HG02884 (cell line): ENCODE measurements at regions not wholly inside any gene's neighbourhood (a gene's known extent, or its start where the extent isn't known, plus 50 kb on each side); places are given as distances from the start of the nearest gene placed in this dataset.
A peak's percentile ranks its signal among the peaks of the same experiment; 100 is the strongest.

Experiments
- ATAC-seq: cut with Tn5 transposase; IDR thresholded peaks from one replicate; pipeline ENCODE4 v1.9.1; 2021; ENCODE audit warnings: mild to moderate bottlenecking, moderate library complexity; ENCODE audit not compliant: unreplicated experiment

GRCh38 chr6:28585335-28585734 lies 59.7 kb downstream of the GPX5 start:
- no peak for ATAC-seq

GRCh38 chr6:28586324-28586723 lies 60.6 kb downstream of the GPX5 start:
- ATAC-seq, result no peak

- ATAC-seq, result peak; percentile 76
These were observed 61.5 kb downstream of the GPX5 start for GRCh38 chr6:28586962-28587745.

DNA sequence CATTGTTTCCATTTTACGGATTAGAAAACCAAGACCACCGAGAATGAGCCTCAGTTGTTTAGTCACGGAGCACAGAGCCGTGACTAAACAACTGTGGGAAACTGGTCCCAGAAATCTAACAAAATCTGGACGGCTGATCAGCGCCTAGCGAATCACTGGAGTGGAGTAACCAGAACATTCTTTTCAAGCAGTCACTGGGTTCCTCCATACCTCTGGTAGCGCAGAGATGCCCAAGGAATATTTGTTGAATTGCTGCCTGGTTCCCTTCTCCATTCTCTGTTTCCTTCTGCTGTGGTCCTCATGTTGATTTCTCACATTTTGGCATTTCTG lies 62.0 kb downstream of the GPX5 start:
- no peak for ATAC-seq

DNA sequence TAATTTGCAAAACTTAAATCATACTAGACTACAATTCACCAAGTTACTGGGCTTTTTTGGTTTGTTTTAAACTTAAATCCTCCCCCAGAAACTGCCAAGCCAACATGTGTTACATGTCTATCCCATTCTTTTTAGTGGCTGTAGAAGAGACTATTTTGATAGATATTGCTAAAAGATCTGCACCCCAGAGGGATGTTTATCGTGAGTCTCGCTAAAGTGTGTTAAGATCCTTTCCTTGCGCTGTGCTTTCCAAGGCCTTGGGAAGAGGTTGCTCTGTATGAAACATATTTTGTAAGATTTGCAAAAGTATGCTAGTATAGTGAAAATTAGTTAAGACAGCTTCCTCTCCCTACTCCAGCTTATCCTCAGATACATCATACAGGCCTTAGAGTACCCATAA lies 63.0 kb downstream of the GPX5 start:
- ATAC-seq, result no peak

GRCh38 chr6:28589234-28589956 lies 63.7 kb downstream of the GPX5 start:
- ATAC-seq, result peak; percentile 40

- no peak for ATAC-seq
These were observed 64.3 kb downstream of the GPX5 start for GRCh38 chr6:28589957-28590349.

DNA sequence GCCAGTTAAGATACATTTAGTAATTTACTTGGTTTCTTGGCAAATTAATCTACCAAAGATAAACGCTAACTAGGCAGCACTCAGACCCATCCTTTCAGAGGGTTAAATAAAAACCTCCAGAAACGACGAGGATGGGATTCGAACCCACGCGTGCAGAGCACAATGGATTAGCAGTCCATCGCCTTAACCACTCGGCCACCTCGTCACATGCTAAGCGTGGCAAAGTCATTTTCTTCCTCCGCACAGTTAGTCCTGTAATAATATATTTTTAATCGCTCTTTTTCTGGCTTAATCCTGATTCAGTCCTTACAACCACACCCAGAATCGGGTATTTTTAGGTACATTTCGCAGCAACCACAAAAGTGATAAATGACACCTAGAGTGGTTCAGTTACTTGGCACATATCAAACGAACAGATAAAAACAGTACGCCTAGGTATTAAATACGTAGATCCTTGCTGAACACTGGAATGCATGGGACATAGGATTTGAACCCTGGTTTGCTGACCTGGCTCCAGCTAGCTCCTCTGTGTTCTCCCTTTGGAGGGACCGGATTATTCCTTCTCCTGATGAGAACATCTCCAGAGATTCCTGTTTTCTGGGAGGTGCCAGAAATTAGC lies 71.6 kb downstream of the GPX5 start:
- ATAC-seq, result peak; percentile 47

DNA sequence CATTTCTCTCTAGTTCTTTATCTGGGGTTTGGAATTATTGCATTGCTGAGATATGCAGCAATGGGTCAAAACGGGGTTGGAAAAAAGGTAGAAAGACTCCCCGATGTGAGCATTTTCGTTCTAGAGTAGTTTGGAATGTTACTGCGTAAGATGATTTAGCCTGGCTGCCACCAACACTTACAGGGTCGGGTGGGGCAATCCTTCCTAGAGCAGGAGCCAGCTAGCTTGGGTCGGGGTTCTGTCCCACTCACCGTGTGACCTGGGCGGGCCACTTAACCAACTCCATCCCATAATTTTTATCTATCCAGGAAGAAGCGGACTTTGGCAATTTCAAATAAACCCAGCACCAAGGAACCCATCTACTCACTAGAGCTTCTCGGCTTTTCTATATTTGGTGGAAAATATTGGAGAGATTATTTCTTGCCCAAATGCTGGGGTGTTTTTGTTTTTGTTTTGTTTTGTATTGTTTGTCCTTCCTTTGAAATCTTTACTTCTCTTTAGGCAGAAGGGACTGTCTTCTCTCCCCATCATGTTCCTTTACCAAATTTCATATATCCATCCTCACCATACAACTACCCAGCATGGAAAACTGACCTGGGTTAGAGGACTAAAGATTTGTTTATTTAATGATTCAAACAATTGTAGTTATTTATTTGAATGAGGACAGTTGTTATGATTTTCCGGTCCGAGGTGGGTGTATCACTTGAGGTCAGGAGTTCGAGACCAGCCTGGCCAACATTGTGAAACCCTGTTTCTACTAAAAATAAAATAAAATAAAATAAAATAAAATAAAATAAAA lies 72.4 kb downstream of the GPX5 start:
- ATAC-seq, result no peak

GRCh38 chr6:28598757-28599686 lies 73.3 kb downstream of the GPX5 start:
- no peak for ATAC-seq

- no peak for ATAC-seq
These were observed 74.6 kb downstream of the GPX5 start for GRCh38 chr6:28600245-28600644.

DNA sequence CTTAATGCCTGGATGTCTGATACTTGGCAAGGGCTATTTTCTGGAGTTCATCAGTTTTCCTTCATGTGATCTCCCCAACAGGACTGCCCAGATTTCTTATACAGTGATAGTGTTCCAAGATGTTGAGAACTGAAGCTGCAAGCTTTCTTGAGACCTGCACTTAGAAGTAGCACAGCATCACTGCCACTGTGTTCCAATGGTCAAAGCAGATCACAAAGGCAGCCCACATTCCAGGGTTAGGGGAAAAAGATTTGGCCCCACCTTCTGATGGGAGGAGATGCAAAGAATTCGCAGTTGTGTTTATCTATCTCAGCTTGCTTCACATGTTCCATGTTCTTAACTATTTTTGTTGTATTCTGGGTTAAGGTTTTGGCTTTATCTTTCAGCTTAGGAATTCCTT lies 78.2 kb downstream of the GPX5 start:
- no peak for ATAC-seq

DNA sequence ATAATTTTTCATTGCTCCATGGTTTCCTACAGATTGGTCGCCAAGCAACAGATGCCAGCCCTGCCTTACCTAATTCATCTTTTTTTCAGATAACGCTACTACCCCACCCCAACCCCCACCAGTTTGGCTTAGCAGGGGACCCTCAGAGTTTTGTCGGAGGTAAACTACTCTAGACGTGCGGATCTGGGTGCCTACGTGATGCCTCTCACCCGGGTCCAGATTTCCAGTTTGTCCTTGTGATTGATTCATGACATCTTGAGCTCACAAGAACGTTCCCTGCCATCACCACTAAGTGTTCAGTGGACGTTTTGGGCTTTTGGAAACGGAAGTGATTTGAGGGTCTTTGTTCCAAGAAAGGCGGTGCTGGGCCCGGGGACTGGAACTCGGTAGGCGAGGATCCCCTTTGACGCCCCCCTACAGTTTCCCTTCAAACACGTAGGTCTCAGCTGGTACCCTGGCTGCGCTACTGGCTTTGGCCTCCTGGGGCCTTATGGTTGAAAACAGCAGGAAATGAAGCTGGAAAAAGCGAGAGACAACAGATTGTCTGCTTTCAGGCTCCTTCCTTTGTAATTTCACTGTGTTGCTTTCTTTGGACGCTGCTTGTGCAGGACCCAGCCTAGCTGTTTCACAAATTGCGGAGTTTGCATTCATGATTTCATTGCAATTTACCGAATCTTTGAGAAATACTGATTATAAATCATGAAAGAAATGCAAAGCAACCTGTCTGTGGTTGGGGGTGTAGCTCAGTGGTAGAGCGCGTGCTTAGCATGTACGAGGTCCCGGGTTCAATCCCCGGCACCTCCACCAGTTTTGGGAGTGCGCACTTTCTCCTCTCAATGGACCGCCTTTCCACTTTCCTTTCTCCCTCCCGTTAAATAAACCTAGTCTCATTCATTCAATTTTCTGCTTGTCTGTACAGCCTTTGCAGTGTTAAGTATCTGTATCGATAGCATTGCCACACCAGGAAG lies 81.0 kb downstream of the GPX5 start:
- ATAC-seq, result no peak

- no peak for ATAC-seq
These were observed 82.3 kb downstream of the GPX5 start for GRCh38 chr6:28607990-28608389.

DNA sequence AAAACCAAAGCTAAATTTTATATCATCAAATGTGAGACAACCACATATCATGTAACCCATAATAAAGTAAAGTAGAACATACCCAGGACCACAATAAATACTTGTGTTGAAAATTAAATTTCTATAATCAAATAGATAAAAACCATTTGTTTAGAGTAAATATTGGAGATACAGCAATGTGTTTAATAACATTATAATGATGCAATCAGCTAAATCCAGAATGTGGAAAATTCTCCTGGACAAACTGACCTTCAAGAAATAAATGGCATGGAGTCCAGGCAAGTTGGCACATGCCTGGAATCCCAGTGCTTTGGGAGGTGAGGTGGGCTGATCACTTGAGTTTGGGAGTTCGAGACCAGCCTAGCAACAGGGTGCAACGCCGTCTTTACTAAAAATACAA lies 84.0 kb downstream of the GPX5 start:
- no peak for ATAC-seq

DNA sequence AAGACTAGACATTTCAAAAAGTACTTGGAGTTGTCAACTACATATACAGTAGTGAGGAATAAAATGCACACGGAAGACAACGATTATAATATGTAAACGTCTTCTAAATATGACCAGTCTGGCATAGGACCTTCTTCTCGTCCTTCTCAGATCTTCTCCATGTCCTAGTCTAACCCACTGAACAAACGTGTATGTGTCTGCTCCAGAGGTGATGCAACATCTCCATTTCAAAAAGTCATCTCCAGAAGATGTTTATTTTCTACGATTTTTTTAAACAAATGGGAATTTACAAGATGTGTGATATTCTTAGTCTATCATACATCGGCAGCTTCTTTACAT lies 89.9 kb downstream of the GPX5 start:
- no peak for ATAC-seq

GRCh38 chr6:28615955-28616747 lies 90.5 kb downstream of the GPX5 start:
- ATAC-seq, result no peak

DNA sequence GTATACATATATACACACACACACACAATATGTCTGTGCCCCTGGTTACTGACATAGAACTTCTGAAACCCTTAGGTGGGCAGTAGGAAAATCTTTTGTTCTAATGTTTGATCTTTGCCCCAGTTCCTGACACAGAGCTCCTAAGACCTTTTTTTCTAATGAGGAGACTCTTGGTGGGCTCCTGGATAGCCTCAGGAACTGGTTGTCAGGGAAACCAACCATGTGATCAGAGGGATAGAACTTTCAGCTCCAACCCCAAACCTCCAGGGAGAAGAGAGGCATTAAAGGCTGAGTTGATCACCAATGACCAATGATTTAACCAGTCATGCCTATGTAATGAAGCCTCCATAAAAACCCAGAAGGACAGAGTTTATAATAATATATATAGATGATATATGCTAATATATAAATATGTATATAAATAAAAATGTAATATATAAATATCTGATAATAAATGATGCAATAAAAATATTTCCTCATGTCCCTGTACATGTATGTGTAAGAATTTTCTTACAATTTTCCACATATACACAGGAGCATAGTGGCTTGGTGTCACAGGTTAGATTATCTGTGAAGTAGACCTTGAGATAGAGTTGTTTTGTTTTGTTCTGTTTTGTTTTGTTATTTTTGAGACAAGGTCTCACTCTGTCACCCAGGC lies 93.3 kb downstream of the GPX5 start:
- ATAC-seq, result no peak
